Kidney glomerular epithelial cell (primary cell): ENCODE measurements at regions not wholly inside any gene's neighbourhood (a gene's known extent, or its start where the extent isn't known, plus 50 kb on each side); places are given as distances from the start of the nearest gene placed in this dataset.
"Not testable (repeated sequence)": the region's sequence is repeated elsewhere in the genome, so short reads cannot be mapped to it uniquely, and the experiment has no call there.

Source experiments
- DNase-seq: peaks from one replicate; lab custom pipeline; 2025; lab: John Stamatoyannopoulos, UW

DNA sequence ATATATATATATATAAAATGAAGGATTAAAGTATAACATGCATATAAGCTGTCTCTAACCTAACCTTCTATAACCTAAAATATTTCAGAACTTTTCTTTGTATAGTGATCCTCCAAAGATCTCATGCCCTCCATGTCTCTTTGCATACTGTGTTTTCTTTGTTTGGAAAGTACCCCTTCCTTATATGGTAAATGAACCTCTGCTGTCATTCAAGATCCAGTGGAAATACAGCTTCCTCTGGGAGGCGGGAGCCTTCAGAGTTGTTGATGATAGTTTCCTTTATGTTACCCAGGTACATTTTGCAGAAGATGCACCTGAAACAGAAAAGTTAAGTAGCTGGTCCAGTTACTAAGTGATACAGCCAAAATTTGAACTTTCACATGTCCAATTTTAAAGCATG is 233.3 kb upstream of the FOXP2 start:
- DNase-seq, result no peak

DNA sequence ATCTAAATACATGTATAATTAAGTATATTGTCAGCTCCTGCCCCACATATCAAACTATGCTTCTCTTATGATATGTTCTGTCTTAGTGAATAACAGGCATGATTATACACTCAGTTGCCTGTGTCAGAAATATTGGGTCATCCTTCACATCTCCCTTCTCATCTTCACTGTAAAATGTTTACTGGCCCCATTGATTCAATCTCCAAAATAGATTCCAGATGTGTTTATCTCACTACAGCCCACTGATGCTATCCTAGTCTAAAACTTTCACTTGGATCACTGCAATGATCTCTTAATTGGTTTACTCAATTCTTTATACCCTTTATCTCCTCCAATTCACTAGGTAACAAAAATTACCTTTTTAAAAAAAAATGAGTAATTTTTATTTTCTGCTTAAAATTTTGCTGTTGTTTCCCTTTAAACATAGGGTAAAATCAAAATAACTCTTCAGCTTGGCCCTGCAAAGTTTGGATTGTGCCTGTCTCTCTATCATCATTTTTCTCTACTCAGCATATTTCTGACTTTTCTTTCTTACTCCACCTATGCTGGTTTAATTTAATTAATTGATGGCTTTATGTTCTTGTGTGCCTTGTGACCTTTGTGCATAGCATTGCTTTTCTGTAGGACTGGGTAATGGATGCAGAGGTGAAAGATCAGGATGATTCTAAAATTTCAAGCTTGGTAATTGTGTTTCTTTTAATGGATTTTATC is 233.9 kb upstream of the FOXP2 start:
- DNase-seq, result no peak

DNA sequence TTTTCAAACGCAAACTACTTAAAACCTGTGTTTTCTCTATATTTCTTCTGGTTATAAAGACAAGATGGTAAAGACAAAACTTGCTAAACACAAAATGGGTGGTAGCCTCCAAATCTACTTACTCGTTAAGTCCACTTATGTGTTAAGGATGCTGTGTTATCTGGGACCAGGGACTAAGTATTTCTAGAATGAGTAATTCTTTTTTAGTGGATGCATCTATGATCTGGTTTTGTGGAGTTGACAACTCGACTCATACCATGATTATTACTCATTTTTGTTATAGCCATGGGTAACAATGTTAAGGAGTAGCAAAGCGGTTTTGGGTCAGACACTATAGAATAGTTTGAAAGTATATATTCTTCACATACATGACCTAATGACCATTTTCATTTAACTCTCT is 239.5 kb upstream of the FOXP2 start:
- DNase-seq, result no peak

DNA sequence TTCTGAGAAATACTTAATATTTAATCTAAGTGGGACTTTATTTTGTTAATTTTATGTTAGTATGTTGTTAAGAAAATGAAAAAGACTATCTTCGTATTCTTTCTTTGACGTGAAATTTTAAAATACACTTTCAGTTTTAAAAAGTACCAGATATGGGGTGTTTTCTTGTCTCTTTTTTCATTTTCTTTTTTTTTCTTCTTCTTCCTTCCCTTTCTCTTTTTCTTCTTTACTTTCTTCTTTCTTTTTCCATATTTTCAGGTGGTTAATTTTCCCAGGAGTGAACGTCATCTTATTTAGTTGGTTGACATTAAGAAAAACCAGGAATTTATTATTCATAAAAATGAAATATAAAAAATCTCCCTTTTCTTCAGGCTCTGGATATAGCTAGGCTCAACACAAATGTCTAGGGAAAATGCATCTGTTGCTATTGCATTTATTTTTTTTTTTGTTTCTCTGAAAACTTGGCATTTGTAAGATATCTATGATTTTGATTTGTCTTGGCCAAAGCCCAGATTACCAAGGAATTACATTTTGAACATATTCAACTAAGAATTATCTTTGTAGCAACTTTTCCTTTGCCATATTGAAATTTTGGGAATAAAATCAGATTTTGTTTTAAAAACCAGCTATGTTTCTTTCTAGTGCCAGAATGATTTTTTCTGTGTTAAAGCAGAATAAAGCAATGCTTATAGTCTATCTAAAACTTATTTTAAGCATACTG is 241.3 kb upstream of the FOXP2 start:
- DNase-seq, result no peak

DNA sequence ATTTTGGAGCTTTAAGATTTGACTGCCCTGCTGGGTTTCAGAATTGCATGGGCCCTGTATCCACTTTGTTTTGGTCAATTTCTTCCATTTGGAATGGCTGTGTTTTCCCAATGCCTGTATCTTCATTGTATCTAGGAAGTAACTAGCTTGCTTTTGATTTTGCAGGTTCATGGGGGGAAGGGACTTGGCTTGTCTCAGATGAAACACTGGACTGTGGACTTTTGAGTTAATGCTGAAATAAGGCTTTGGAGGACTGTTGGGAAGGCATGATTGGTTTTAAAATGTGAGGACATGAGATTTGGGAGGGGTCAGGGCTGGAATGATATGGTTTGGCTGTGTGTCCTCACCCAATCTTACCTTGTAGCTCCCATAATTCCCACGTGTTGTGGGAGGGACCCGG is 245.2 kb upstream of the FOXP2 start:
- not testable (repeated sequence) for DNase-seq

DNA sequence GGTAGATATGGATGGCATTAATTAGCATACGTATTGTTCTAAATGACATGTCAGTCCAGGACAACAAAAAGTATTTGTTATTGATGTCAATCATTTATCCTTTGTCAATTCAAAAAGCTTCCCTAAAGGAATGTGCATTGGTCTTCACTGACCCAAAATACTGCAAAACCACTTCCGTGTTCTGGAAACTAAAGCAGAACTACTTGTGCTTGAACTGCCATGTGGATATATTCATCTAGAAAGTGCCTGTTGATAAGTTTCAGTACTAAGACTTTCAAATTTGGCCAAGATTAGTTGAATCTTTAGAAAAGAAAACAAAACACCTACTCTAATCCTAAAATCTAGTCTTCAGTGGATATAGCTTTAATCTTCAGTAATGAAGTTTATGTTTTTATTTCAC is 242.1 kb upstream of the PPP1R3A start:
- no peak for DNase-seq

DNA sequence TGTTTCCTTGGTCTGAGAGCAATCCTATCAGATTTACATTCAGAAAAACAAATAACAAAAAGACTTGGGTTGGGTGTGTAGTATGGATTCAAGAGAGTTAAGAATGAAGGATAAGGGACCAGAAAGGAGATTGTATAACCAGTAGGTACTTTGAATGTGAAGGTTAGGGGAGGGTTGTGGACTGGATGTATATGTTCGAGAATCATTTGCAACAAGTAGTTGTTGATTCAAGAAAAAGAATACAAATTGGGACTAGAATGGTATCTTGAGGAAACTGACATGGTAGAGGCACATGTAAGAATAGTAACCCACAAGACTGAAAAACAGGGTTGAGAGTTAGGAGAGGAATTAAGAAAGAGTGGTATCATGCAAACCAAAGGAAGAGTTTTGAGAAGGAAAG is 240.0 kb upstream of the PPP1R3A start:
- DNase-seq, result no peak

DNA sequence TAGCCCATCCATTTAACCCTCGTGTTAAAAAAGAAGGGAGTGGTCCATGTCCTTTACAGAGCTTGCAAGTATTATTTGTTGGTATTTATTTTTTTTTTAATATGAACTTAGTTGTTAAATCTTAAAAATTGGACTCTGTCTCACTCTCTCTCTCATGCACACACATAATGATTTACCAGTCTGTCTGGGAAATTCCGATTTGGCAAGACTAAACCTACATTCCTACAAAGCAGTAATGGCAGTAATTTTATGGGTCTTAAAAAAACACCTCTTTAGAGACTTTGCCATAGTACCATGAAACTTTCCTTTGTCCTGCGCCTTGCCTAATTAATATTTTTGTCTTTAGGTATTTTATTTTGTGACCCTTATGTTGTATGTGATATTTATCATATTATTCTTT is 239.5 kb upstream of the PPP1R3A start:
- DNase-seq, result peak; percentile 44

DNA sequence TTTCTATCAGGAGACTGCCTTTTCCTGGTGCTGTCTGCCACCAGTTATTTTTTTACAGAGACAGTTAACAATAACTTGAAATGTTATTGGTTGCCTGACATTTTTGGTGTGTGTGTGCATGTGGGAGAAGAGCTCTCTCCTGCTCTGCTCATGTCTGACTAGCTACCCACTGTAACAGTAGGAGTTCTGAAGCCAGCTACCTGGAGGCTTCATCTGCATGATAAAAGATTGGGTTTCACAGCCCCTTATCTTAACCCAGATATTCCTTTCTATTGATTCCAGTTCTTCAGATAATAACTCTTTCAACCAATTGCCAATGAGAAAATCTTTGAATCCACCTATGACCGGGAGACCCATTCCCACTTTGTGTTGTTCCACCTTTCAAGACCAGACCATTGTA is 237.4 kb upstream of the PPP1R3A start:
- DNase-seq, result no peak

DNA sequence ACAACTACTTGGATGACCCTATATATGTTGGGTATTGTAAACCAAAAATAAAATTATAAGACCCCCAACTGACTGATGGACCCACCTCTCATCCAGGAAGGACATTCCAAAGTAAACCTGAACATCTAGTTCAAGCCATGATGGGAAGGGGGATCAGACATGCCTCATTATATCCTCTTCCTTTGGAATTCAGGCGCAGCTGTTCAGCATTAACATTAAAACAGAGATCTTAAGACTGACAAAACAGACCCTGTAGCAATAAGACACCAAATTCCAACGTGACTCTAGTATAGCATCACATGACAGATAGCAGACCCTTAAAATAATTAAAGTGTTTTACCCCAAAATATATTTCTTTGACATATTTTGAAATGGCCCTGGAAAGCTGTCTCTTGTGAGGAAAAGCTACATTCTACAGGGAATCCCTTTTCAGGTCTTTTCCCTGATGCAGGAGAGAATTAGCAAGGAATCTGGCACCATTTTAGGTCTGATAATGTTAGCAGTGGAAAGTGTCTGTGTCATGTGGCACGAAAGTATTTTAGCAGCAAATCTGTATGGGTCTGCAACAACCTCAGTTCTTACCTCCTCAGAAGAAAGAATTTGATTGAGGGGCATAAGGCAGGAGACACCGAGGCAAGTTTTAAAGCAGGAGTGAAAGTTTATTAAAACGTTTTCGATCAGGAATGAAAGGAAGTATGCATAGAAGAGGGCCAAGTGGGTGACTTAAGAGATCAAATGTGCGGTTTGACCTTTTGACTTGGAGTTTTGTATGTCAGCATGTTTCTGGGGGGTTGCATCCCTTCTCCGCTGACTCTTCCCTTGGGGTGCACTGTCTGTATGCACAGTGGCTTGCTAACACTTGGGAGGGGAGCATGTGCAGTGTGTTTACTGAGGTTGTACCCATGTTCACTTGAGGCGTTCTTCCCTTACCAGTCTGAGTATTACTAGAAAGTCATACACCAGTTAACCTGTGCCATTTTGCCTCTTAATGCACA is 236.6 kb upstream of the PPP1R3A start:
- no peak for DNase-seq

DNA sequence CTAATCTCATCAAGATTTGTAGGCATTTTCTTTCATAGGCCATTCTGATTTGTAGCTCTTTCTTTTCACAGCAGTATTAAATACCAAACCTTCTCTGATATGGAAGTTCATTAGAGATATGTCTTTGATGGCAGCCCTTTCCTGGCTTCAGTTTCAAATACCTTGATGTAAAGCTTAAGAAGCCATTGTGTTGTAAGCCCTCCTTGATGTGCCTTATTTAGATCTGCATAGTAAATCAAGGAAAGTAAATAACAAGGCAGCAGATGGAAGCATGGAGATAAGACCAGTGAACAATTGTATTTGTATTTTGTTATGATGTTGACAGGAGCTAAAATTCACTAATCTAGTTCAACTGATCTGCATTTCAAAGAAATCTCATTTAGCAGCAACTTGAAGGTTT is 234.9 kb upstream of the PPP1R3A start:
- DNase-seq, result no peak

DNA sequence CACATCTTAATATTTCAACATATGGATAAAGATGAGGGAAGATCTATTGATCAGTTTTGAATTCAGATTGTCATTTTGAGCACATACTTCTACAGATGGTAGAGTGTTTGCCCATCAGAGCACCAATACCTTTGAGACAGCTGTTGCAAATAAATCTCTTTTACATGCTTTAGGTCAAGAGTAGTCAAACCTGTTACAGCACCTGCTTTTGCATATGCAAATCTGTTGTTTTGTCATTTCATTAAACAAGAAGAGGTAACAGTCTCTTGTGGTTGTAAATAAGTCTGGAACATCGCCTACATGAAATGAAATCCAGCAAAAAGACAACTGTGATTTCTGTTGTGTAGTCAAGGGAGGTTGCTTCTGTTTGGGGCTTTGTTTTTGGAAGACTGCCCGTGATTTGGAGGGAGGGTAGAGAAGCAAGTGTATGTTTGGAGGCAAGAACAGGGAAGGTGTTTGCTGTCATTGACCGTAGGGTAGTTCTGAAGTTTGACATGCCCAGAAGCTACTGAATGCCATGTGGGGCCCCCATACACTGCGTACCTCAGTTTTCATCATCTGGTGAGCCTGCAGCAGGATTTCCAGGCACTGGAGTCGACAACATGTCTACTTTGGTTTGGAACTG is 233.6 kb upstream of the PPP1R3A start:
- DNase-seq, result no peak

DNA sequence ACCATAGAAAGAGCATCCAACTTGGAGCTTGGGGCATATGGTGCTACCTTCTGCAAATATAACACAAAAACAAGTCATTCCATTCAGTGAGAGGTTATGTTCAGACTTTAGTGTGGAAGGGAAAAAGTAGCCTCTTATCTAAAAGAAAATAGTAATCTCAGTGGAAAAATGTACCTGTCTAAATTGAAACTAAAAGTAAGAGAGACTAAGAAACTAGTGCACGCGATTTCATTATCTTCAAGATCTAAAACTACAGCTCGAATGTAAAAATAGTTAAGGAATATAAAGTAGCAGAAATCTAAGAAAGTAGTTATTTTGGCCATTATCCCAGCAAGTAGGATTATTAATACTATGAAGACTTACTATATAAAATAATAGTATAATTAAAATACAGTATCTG is 233.0 kb upstream of the PPP1R3A start:
- DNase-seq, result no peak

DNA sequence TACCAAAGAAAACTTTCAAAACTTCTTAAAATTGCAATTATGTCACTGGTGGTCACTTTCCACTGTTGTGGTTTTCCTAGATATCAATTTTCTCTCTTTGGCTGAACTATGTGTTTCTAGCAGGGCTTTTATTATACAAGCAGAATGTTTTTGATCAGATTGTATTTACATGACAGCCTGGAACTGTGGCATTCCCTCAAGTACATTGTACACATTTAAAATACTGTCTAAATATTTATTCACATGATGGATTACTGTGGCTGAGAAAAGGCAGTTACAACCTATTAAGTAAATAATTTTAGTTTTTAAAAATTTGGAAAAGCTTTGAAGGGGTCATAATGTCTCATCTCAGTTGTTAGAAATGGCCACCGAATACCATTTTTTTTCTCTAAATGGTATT is 231.9 kb upstream of the PPP1R3A start:
- no peak for DNase-seq

DNA sequence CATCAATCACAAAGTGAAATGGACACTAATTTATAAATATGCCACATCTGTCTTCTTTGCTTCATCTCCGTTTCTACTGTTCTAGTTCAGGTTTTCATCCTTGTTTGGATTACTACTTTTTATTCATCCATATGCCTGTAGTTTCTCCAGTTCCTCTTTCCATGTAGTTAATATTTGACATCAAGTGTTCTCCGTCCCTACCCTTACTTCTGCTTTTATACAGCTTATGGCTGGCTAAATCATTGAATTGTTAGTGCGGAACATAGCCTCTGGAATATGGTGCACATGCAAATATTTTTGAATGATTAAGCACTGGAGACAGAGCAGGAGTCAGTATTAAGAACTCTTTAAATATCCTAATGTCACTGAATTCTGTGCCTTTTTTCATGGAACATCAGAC is 230.0 kb upstream of the PPP1R3A start:
- peak; percentile 42 for DNase-seq

DNA sequence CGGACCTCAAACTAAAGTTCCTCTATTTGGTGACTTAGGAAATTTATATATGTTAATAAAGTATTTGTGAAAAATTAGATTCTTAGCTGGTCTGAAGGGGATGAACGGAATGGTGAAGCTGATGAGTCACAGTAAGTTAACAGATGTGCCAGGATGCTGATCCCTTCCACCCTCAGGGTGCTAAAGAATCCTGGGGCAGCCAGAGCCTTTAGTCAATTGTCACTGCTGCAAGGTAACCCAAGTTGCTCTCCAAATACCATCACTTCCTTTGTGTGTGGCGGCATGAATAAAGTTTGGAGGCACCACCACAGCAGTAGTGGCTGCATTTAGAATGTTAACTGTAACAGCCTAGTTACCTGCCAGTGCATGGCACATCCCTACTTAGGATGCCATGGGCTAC is 222.6 kb upstream of the PPP1R3A start:
- DNase-seq, result no peak

DNA sequence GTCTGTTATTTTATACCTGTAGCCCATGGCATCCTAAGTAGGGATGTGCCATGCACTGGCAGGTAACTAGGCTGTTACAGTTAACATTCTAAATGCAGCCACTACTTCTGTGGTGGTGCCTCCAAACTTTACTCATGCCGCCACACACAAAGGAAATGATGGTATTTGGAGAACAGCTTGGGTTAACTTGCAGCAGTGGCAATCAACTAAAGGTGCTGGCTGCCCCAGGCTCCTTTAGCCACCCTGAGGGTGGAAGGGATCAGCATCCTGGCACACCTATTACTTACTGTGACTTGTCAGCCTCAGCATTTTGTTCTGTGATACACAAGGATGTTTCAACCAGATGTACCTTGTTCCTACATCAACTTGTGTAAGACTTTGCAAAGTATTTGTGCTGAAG is 221.8 kb upstream of the PPP1R3A start:
- DNase-seq, result no peak

DNA sequence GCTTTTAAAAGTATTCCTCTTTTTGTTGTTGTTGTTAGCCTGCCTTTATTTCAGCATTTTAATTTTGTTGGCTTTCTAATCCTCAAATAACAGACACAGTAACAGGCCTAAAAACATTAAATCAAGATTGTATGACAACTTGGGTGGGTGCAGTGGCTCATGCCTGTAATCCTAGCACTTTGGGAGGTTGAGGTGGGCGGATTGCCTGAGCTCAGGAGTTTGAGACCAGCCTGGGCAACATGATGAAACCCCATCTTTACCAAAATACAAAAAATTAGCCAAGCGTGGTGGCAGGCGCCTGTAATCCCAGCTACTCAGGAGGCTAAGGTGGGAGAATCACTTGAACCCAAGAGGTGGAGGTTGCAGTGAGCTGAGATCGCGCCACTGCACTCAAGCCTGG is 220.9 kb upstream of the PPP1R3A start:
- not testable (repeated sequence) for DNase-seq

DNA sequence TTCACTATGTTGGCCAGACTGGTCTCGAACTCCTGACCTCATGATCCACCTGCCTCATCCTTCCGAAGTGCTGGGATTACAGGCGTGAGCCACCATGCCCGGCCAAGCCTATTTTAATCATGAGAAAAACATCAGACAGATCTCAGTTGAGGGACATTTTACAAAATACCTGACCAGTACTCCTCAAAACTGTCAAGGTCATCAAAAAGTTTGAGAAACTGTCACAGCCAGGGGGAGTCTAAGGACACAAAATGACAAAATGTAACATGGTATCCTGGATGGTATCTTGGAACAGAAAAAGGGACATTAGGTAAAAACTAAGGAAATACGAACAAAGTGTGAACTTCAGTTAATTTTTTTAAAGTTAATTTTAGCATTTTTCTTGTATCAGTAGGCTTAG is 219.8 kb upstream of the PPP1R3A start:
- DNase-seq, result no peak

DNA sequence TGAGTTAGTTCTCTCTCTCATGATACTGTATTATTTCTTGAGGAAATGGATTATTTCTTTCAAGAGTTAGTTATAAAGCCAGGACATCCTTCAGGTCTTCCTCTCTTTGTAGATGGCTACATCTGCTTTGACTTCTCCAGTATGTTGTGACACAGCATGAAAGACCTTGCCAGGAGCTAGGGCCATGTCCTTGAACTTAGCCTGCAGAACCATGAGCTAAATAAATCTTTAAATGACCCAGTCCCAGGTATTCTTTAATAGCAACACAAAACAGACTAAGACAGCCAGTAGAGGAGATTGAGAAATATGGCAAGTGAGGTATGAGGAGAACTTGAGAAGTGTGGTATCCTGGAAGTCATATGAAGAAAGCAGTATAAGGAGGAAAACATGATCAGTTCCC is 214.9 kb upstream of the PPP1R3A start:
- no peak for DNase-seq

DNA sequence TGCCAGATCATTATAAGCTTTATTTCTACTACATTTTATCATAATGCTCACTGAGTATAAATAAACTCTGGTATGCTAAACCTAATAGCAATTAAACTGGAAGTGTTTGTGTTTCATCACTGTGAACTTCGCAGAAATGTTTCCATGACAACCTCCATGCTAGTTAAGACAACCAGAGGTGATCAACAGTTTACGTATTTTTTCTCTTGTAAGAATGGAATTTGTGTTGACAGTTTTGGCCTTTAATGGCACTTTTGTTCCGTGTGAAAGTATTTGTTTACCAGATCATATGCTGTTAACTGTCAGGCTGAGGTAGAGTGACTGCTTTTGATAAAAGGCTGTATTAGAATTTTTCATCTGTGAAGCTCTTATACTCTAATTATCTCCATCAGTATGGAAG is 212.1 kb upstream of the PPP1R3A start:
- DNase-seq, result peak; percentile 2

DNA sequence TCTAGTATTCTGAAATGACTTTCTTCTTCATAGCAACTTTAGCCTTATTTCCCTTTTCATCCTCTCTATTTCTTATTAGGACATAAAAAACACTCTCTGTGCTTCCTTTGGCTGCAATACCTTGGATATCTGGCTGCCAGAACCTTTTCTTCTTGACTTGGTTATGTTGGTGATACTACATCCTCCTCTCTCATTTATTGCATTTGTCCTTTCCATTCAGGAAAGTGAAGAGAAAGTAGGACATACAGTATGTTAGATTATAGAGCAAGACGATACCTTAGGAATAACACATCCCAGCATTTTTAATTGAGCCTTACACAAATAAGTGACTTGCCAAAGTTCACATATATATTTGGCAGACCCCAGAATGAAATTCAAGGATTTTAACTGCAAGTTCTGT is 210.1 kb upstream of the PPP1R3A start:
- DNase-seq, result no peak
